K562 (cell line): ENCODE measurements at regions not wholly inside any gene's neighbourhood (a gene's known extent, or its start where the extent isn't known, plus 50 kb on each side); places are given as distances from the start of the nearest gene placed in this dataset.

Experiments used
- ATAC-seq: fragments of 200-7000 bp; cut with Tn5 transposase; 3 replicates; pipeline ENCODE4 v1.9.1; 2020; ENCODE audit warnings: moderate library complexity
- BruUV-seq: library from RNA; stranded (reverse); fragments of 400-500 nt; replicated peaks from 2 replicates; lab custom pipeline; 2021; lab: Mats Ljungman, UMichigan
- CTCF ChIA-PET: fragments of 300-600 bp; formaldehyde crosslinking; extraction: SDS; loops from one replicate; lab custom pipeline; 2021; ENCODE audit warnings: low intra/inter-chr PET ratio; lab: Yijun Ruan, JAX
- POLR2A ChIA-PET: fragments of 300-600, 350-650 bp; sonication (Branson Sonifier 250); formaldehyde crosslinking; extraction: SDS; loops from one replicate; lab custom pipeline; 2021; ENCODE audit warnings: antibody characterized with exemption, inconsistent platforms; lab: Yijun Ruan, JAX
- DNase-seq, 4 experiments: peaks; one replicate each; pipeline versions ENCODE4 v3.0.0 to v3.0.0-alpha.2; 2011 to 2018; ENCODE audit warnings: low spot score in 3 of 4, mixed read lengths in 3 of 4; ENCODE audit errors: extremely low read depth in 1 of 4
- FAIRE-seq: peaks from 2 replicates; lab custom pipeline; 2011; peaks lifted over from hg19 to GRCh38; lab: Jason Lieb, UNC
- H2AFZ ChIP-seq: 2 replicates; pipeline ENCODE4 v1.6.0; 2011; ENCODE audit warnings: low read depth, low read length, control low read depth, inconsistent platforms
- H3K27ac ChIP-seq: fragments of 200-600 bp; 3 replicates; pipeline ENCODE4 v1.8.0; 2011; ENCODE audit warnings: low read depth, mild to moderate bottlenecking, control low read depth, inconsistent platforms, low read length, moderate library complexity, mixed read lengths; ENCODE audit errors: extremely low read depth
- H3K27me3 ChIP-seq, 2 experiments: fragments of 300-600 bp in 1 of 2; 2 replicates in 1 of 2; 3 replicates in 1 of 2; pipeline versions ENCODE4 v1.6.0 to v1.8.0; 2011; ENCODE audit warnings: inconsistent platforms in 2 of 2, low read length in 2 of 2, mild to moderate bottlenecking in 1 of 2, mixed read lengths in 1 of 2, moderate library complexity in 1 of 2; ENCODE audit not compliant: control insufficient read depth in 2 of 2, insufficient read depth in 2 of 2
- H3K36me3 ChIP-seq: fragments of 300-600 bp; 3 replicates; pipeline ENCODE4 v1.8.0; 2011; ENCODE audit warnings: mild to moderate bottlenecking, low read length, inconsistent platforms; ENCODE audit not compliant: control insufficient read depth, insufficient read depth
- H3K4me1 ChIP-seq, 2 experiments: fragments of 200-600 bp in 1 of 2; replicated peaks in 1 of 2; 2 replicates in 1 of 2; 3 replicates in 1 of 2; pipeline versions ENCODE4 v1.5.1 to v1.8.0; 2011; ENCODE audit warnings: inconsistent platforms in 2 of 2, low read length in 2 of 2, mild to moderate bottlenecking in 1 of 2, mixed read lengths in 1 of 2, moderate library complexity in 1 of 2; ENCODE audit not compliant: control insufficient read depth in 2 of 2, insufficient read depth in 2 of 2
- H3K4me2 ChIP-seq: 2 replicates; pipeline ENCODE4 v1.6.1; 2011; ENCODE audit warnings: low read length, control low read depth, inconsistent platforms, mixed read lengths; ENCODE audit not compliant: insufficient read depth
- H3K4me3 ChIP-seq: fragments of 200-600 bp; sonication (generic), shearing (Covaris generic); 2 replicates; pipeline ENCODE4 v1.5.1; 2016; ENCODE audit warnings: control low read depth, inconsistent platforms
- H3K79me2 ChIP-seq: fragments of 200-600 bp; 3 replicates; pipeline ENCODE4 v1.8.0; 2011; ENCODE audit warnings: low read length, inconsistent platforms; ENCODE audit not compliant: control insufficient read depth, insufficient read depth
- H3K9ac ChIP-seq, 2 experiments: 2 replicates each; pipeline versions ENCODE4 v1.6.0 to v1.6.1; 2011; ENCODE audit warnings: low read depth in 2 of 2, low read length in 2 of 2, control low read depth in 1 of 2, inconsistent platforms in 1 of 2, mild to moderate bottlenecking in 1 of 2, mixed read lengths in 1 of 2; ENCODE audit not compliant: insufficient read depth in 1 of 2
- H3K9me1 ChIP-seq: one replicate; pipeline ENCODE4 v1.6.0; 2011; ENCODE audit warnings: inconsistent platforms, mild to moderate bottlenecking, low read length, moderate library complexity; ENCODE audit not compliant: control insufficient read depth, insufficient read depth
- H3K9me3 ChIP-seq: replicated peaks from 2 replicates; pipeline ENCODE4 v1.5.1; 2011; ENCODE audit warnings: low read depth, low read length, inconsistent platforms; ENCODE audit not compliant: control insufficient read depth, insufficient read depth
- H4K20me1 ChIP-seq: replicated peaks from 2 replicates; pipeline ENCODE4 v1.6.1; 2011; ENCODE audit warnings: low read length, inconsistent platforms, mixed read lengths; ENCODE audit not compliant: control insufficient read depth, insufficient read depth
- ATF1 ChIP-seq, 2 experiments: fragments of 450-650 bp in 1 of 2; IDR thresholded peaks; 2 replicates each; pipeline ENCODE4 v1.6.1; 2016; ENCODE audit warnings: missing compliant biosample characterization in 1 of 2, missing genetic modification characterization in 1 of 2
- BRD9 ChIP-seq: fragments of 450-650 bp; IDR thresholded peaks from 2 replicates; pipeline ENCODE4 v1.6.1; 2018; ENCODE audit warnings: low read depth; ENCODE audit not compliant: partially characterized antibody
- ELF1 ChIP-seq: fragments of 200-800 bp; sonication (Bioruptor generic); IDR thresholded peaks from 2 replicates; pipeline ENCODE4 v1.6.1; 2016; ENCODE audit warnings: missing genetic modification characterization, missing compliant biosample characterization
- ETS2 ChIP-seq: IDR thresholded peaks from 2 replicates; pipeline ENCODE4 v1.6.1; 2016; ENCODE audit warnings: borderline replicate concordance, missing genetic modification characterization, mild to moderate bottlenecking, moderate library complexity, missing compliant biosample characterization; ENCODE audit not compliant: poor library complexity, severe bottlenecking
- MIER1 ChIP-seq: fragments of 450-650 bp; IDR thresholded peaks from 2 replicates; pipeline ENCODE4 v1.6.1; 2016; ENCODE audit warnings: antibody characterized with exemption, mild to moderate bottlenecking, low read depth
- THAP12 ChIP-seq: fragments of 250-450 bp; sonication (Bioruptor Pico); IDR thresholded peaks from 2 replicates; pipeline ENCODE4 v1.9.0; 2021; ENCODE audit warnings: mild to moderate bottlenecking, inconsistent platforms
- ZFP36 ChIP-seq: fragments of 150-350 bp; IDR thresholded peaks from 2 replicates; pipeline ENCODE4 v1.6.1; 2018; ENCODE audit warnings: low read length, low read depth; ENCODE audit not compliant: partially characterized antibody
- ZFX ChIP-seq: sonication (generic); formaldehyde crosslinking; IDR thresholded peaks from 2 replicates; pipeline ENCODE4 v1.8.0; 2022; ENCODE audit warnings: mild to moderate bottlenecking, missing genetic modification reagents, moderate library complexity
- ZKSCAN3 ChIP-seq: fragments of 250-450 bp; sonication (Bioruptor Pico); IDR thresholded peaks from 2 replicates; pipeline ENCODE4 v1.4.0; 2020
- ZNF143 ChIP-seq: sonication (generic); formaldehyde crosslinking; IDR thresholded peaks from 2 replicates; pipeline ENCODE4 v1.9.0; 2022; ENCODE audit warnings: mild to moderate bottlenecking, missing genetic modification reagents
- WGBS: fragments of 100-300 bp; shearing (Covaris generic); methylation state at CpG from one replicate; pipeline ENCODE4 v1.1.6; 2016; ENCODE audit warnings: low coverage, mixed read lengths; ENCODE audit not compliant: insufficient coverage; ENCODE audit errors: missing lambda C conversion rate; 5-methylcytosine and 5-hydroxymethylcytosine counted together
- in situ Hi-C: fragments of 300-500 bp; cut with MboI; formaldehyde crosslinking; loops from 4 replicates; pipeline ENCODE4 v1.15.0; 2018; ENCODE audit warnings: inconsistent platforms, mixed read lengths
- intact Hi-C: fragments of 100-400 bp; cut with micrococcal nuclease; formaldehyde crosslinking; loops from 2 replicates; pipeline ENCODE4 v1.14.2; 2022

DNA sequence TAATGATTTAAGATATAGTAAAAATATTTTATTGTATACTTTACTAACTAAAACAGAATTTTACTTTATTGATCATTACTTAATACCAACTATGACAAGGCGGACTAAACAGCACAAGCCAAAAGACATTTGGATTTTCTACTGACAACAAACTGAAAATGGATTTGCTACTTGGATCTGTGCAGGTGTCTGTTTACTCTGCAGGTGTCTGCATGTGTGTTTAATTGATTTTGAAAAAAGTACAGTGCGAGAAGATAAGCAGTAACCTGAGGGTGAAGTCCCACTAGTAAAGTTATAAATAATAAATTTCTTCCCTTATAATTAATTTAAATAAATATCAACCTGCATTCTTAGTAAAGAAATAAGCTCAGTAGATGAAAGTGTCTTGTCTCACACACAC is 696.8 kb upstream of the MBL2 start:
- Histone ChIP-seq H3K27ac (no peak overlapping the region), H3K9me3 (no peaks in the 10 kb centered on the region), H3K9me1 (no peaks in the 10 kb centered on the region), H3K4me3 (no peak overlapping the region), H3K9ac (no peak overlapping the region), H3K27me3 (no peaks in the 10 kb centered on the region), H3K79me2 (no peaks in the 10 kb centered on the region), H3K4me1 (no peaks in the 10 kb centered on the region), H4K20me1 (no peaks in the 10 kb centered on the region), H3K4me2 (no peak overlapping the region), H3K36me3 (no peaks in the 10 kb centered on the region), H2AFZ (no peak overlapping the region)
- in situ Hi-C loops, result no loop called here
- 4% methylated on average over 2 of the region's 2 CpGs for WGBS
- DNase-seq (no peak), FAIRE-seq (no peak), ATAC-seq (no peak)
- no peak for TF ChIP-seq ETS2 (tag)
- TF ChIP-seq BRD9, result no peak
- ChIA-PET POLR2A (no interaction called here), CTCF (no interaction called here)
- BruUV-seq, result no TSS peak
- intact Hi-C loops, result no loop called here

GRCh38 chr10:53463539-53463938 is 691.0 kb upstream of the MBL2 start:
- Histone ChIP-seq H3K27me3 (no peaks in the 10 kb centered on the region), H2AFZ (no peak overlapping the region), H3K9me1 (no peaks in the 10 kb centered on the region), H3K4me1 (no peaks in the 10 kb centered on the region), H3K79me2 (no peaks in the 10 kb centered on the region), H4K20me1 (no peaks in the 10 kb centered on the region), H3K36me3 (no peaks in the 10 kb centered on the region), H3K4me3 (no peak overlapping the region), H3K9ac (no peak overlapping the region), H3K4me2 (no peak overlapping the region), H3K27ac (no peak overlapping the region), H3K9me3 (no peaks in the 10 kb centered on the region)
- BruUV-seq, result no TSS peak
- CTCF ChIA-PET, result no interaction called here
- POLR2A ChIA-PET, result no interaction called here
- in situ Hi-C loops (no loop called here), intact Hi-C loops (no loop called here)
- no peak for TF ChIP-seq ATF1 (CRISPR knock-in tag; IDR thresholded peaks at IDR 0.05)
- no peak for TF ChIP-seq ATF1 (tag; IDR thresholded peaks at IDR 0.05)
- TF ChIP-seq ZKSCAN3, result no peak
- TF ChIP-seq ELF1, result no peak
- no peak for TF ChIP-seq ZFX
- TF ChIP-seq MIER1, result no peak
- no peak for TF ChIP-seq ZFP36
- TF ChIP-seq THAP12, result no peak
- no peak for TF ChIP-seq ZNF143 (CRISPR knock-in tag)
- DNase-seq (no peak), FAIRE-seq (no peak), ATAC-seq (no peak)
- whole genome bisulfite sequencing, result 0% methylated on average over 4 of the region's 4 CpGs
